HG02840 (cell line): ENCODE measurements at regions not wholly inside any gene's neighbourhood (a gene's known extent, or its start where the extent isn't known, plus 50 kb on each side); places are given as distances from the start of the nearest gene placed in this dataset.
"Not testable (repeated sequence)": the region's sequence is repeated elsewhere in the genome, so short reads cannot be mapped to it uniquely, and the experiment has no call there.

Experiments
- ATAC-seq: cut with Tn5 transposase; IDR thresholded peaks from one replicate; pipeline ENCODE4 v1.9.1; 2021; ENCODE audit warnings: mild to moderate bottlenecking, moderate library complexity, moderate number of reproducible peaks; ENCODE audit not compliant: unreplicated experiment, low FRiP score

- ATAC-seq: no peak
Measured at GRCh38 chr2:47295981-47296635, 73.0 kb upstream of the EPCAM start.

- ATAC-seq: no peak
Measured at GRCh38 chr2:47295131-47295980, 73.8 kb upstream of the EPCAM start.

- no peak for ATAC-seq
Measured at GRCh38 chr2:47293976-47294375, 75.1 kb upstream of the EPCAM start.

GRCh38 chr2:47288864-47289263, 80.2 kb upstream of the EPCAM start:
- no peak for ATAC-seq

GRCh38 chr2:47283659-47284058, 85.5 kb upstream of the EPCAM start:
- no peak for ATAC-seq

DNA sequence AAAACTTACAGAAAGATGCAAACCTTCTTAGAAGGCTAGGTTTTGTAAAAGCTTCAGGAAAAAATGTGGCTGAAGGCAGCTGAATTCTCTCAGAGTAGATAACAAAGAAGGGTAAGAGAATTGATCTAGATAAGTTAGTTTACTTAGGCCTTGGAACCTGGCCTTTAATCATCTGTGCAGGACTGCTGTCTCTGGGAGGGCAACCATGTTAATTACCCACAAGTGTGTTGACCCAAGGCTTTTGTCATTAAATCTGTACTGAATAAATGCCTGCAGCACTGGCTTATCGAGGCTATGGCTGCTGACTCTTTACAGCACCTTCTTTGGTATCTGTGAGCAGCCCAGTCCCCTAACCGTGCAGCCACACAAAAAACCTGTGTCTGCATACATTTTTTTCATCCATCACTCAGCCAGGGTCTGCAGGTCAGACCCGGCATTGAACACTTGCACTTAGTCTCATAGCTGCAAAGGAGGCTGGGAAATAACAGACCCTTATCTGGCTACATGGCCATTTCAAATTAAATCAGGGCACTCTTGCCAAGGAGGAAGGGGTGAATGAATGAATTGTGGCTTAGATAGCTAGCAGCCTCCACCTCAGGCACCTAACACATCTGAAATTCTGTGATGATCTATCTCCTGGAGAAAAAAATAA, 86.4 kb upstream of the EPCAM start:
- ATAC-seq: no peak

- not testable (repeated sequence) for ATAC-seq
Measured at GRCh38 chr2:47279525-47279924, 89.6 kb upstream of the EPCAM start.

GRCh38 chr2:47277987-47278386, 91.1 kb upstream of the EPCAM start:
- no peak for ATAC-seq

- no peak for ATAC-seq
Measured at GRCh38 chr2:47277187-47277586, 91.9 kb upstream of the EPCAM start.

DNA sequence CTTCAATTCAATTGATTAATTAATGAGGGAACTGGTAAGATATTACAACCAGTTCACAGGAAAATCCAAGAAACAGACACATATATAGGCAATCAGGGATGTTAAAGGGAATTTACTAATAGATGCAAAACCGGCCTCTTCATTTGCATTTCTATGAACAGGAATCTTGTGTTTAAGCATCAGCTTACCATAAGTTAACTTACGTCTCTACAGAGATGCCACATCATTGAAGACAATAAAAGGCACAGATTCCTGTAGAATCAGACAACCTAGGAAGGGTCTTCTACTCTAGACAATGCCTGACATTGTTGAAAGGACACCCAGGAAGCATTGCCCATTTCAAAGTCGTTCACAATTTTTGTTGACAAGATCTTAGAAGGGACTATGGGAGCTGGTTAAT, 93.0 kb upstream of the EPCAM start:
- no peak for ATAC-seq

DNA sequence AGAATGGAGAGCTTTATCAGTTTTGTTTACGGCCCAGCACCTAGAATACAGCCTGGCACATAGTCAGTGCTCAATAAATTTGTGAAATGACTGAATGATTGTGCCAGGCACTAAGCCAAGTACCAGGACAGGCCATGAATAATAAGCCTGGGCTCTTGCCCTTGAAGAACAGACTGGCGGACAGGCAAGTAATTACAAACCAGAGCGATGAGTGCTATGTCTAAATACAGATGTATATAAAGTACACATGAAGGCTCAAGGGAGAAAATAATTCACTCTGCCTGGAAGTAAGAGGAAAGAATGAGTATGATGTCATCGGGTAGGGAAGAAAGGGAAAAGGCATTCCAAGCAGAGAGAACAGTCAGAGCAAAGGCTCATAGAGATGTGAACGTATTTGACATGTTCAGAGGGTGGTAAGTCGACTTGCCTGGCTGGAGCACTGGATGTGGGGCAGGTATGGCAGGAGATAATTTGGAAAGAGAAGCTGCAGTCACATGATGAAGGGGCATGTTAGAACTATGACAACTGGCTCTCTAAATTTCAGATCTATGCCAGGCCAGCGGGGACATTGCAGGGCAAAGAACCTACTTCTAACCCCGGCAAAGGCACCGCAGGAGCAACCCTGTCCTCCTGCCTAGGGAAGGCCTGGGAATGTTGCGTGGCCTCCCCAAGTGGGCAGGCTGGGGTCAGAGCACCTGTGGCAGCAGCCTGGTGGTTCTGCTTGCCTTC, 94.9 kb upstream of the EPCAM start:
- no peak for ATAC-seq

- ATAC-seq: no peak
Measured at GRCh38 chr2:47272905-47273758, 96.0 kb upstream of the EPCAM start.

- no peak for ATAC-seq
Measured at GRCh38 chr2:47272031-47272864, 95.9 kb upstream of the CALM2 start.

DNA sequence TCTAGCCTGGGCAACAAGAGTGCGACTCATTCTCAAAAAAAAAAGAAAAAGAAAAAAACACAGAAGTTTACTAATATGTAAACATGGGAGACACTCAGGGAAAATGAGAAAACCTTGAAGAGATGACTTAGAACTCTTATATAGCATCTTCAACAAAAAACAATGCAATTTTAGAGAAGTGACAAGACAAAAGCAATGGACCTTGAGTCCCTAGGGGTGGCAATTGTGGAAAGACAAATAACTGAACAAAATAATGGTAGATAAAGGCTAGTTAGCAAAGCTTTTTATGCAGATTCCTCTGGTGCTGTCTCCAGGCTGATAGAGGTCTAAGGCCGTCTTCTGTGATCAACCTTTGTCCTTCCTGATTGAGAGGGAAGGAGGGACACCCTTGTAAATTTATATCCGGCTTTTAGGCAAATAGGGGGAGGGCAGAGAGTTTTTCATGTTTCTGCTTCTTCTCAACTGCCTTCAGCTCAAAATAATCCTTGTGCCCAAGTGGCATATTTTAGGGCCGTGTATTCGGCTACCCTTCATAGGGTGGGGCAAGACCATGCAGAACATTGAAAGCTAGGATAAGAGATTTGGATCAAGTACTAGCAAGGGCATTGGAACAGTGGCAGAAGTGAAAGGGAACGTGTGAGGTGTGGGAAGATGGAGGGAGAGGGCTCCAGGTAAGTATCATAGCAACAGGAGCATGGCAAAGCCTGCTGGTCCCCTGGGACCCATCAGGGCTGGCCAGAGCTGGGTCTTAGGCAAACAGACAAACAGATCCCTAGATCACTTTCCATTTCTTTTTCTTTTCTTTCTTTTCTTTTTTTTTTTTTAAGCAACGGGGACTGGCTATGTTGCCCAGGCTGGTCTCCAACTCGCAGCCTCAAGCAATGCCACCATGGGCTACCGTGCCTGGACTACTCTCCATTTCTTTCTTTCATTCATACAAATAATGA, 95.0 kb upstream of the CALM2 start:
- ATAC-seq: no peak

DNA sequence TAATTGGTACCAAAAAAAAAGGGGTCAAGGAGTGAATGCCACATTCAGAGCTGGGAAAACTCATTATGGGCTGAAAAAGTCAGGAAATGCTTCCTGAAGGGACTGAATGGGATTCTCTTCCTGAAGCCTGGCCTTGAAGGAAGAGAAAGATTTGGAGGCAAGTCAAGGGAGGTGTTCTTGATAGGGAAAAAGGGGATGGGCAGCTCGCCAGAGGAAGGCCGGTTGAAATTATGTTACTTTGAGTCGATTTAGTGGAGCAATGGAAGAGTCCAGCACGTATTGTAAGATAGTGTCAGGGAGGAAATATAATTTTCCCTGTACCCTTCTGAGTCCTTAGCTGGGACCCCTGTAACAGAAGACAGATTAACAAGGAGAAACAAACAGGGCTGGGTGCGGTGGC, 94.1 kb upstream of the CALM2 start:
- ATAC-seq: no peak

GRCh38 chr2:47269316-47270232, 93.3 kb upstream of the CALM2 start:
- ATAC-seq: no peak

- no peak for ATAC-seq
Measured at GRCh38 chr2:47267711-47268086, 91.4 kb upstream of the CALM2 start.
